AG04450 (cell line): ENCODE measurements at regions not wholly inside any gene's neighbourhood (a gene's known extent, or its start where the extent isn't known, plus 50 kb on each side); places are given as distances from the start of the nearest gene placed in this dataset.

Experiments
- CTCF ChIA-PET: fragments of 300-600, 350-600 bp; formaldehyde crosslinking; extraction: SDS; loops from one replicate; lab custom pipeline; 2022; ENCODE audit warnings: antibody characterized with exemption, inconsistent platforms; lab: Charles Lee
- POLR2A ChIA-PET: fragments of 350-600 bp; formaldehyde crosslinking; extraction: SDS; loops from one replicate; lab custom pipeline; 2021; ENCODE audit warnings: antibody characterized with exemption, inconsistent platforms; lab: Yijun Ruan, JAX
- DNase-seq: peaks from one replicate; pipeline ENCODE4 v3.0.0-alpha.2; 2011; ENCODE audit warnings: low read depth, low spot score
- H3K27ac ChIP-seq: one replicate; pipeline ENCODE4 v1.5.1; 2012; ENCODE audit warnings: low read depth, low read length, control low read depth
- H3K27me3 ChIP-seq: one replicate; pipeline ENCODE4 v1.6.0; 2012; ENCODE audit warnings: low read length; ENCODE audit not compliant: control insufficient read depth, insufficient read depth
- H3K4me3 ChIP-seq: 2 replicates; pipeline ENCODE4 v1.5.1; 2011; ENCODE audit warnings: mild to moderate bottlenecking, low read depth, low read length, control low read depth
- H3K9me3 ChIP-seq: 2 replicates; pipeline ENCODE4 v1.5.1; 2012; ENCODE audit warnings: low read length; ENCODE audit not compliant: control insufficient read depth, insufficient read depth
- TF ChIP-seq, protein P1 (sequence below): IDR thresholded peaks from 2 replicates; pipeline ENCODE4 v1.5.1; 2011; ENCODE audit warnings: low read depth, low read length, control low read depth, inconsistent platforms

- no peak overlapping the region for H3K4me3 ChIP-seq
- H3K9me3 ChIP-seq = peaks cover 2% of the 10 kb centered on the region
- TF ChIP-seq, protein P1, sequence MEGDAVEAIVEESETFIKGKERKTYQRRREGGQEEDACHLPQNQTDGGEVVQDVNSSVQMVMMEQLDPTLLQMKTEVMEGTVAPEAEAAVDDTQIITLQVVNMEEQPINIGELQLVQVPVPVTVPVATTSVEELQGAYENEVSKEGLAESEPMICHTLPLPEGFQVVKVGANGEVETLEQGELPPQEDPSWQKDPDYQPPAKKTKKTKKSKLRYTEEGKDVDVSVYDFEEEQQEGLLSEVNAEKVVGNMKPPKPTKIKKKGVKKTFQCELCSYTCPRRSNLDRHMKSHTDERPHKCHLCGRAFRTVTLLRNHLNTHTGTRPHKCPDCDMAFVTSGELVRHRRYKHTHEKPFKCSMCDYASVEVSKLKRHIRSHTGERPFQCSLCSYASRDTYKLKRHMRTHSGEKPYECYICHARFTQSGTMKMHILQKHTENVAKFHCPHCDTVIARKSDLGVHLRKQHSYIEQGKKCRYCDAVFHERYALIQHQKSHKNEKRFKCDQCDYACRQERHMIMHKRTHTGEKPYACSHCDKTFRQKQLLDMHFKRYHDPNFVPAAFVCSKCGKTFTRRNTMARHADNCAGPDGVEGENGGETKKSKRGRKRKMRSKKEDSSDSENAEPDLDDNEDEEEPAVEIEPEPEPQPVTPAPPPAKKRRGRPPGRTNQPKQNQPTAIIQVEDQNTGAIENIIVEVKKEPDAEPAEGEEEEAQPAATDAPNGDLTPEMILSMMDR = no peak
- ChIA-PET CTCF (no interaction called here), POLR2A (no interaction called here)
- H3K27me3 ChIP-seq = no peaks in the 10 kb centered on the region
- H3K27ac ChIP-seq = no peak overlapping the region
- no peak for DNase-seq
Measured at GRCh38 chr3:3586336-3586735, 212.9 kb upstream of the LRRN1 start.

DNA sequence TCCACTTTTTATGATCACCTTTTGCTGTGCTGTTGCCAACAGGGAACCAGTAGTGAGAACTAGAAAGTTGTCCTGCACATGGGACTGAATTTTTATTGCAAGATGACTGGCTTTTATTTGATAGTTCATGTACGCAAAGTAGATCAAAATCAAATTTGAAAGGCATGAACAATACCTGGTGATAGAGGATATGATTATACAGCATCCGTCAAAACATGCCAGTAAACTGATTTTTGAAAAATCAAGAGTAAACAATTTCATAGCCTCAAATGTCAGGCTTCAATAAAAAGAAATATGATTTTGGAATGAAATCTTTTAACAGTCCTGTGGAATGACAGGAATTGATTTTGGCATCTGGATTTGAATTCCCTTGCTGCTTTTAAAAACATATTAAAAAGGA is 219.6 kb upstream of the LRRN1 start:
- no peaks in the 10 kb centered on the region for H3K27me3 ChIP-seq
- ChIA-PET CTCF (no interaction called here), POLR2A (no interaction called here)
- H3K4me3 ChIP-seq = no peak overlapping the region
- no peak for DNase-seq
- peaks cover 27% of the 10 kb centered on the region for H3K9me3 ChIP-seq
- TF ChIP-seq, protein P1 = no peak
- no peak overlapping the region for H3K27ac ChIP-seq

- Histone ChIP-seq H3K27me3 (no peaks in the 10 kb centered on the region), H3K9me3 (peaks cover 25% of the 10 kb centered on the region), H3K4me3 (no peak overlapping the region), H3K27ac (no peak overlapping the region)
- no peak for DNase-seq
- ChIA-PET CTCF (no interaction called here), POLR2A (no interaction called here)
- TF ChIP-seq, protein P1 = no peak
Measured at GRCh38 chr3:3578718-3579117, 220.5 kb upstream of the LRRN1 start.

DNA sequence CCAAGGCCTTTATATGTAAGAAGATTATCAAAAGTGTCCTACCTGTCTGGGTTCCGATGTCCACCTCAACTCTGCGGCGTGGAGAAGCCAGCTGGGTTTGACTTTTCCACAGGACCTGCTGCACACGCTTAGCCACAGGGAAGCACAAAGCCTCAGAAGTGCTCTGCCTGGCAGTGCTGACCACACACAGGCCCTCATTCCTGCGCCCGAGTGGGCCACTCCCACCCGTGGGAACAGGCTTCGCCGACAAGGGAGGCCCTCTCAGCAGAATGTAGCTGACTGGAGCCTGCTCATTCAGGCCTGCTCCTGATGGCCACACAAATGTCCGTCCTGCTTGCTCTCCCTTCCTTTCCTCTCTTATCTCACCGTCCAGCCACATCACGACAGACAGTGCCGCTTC is 221.4 kb upstream of the LRRN1 start:
- TF ChIP-seq, protein P1 = no peak
- CTCF ChIA-PET = no interaction called here

GRCh38 chr3:3573341-3573740 is 225.9 kb upstream of the LRRN1 start:
- Histone ChIP-seq H3K4me3 (no peak overlapping the region), H3K9me3 (peaks cover 13% of the 10 kb centered on the region), H3K27ac (no peak overlapping the region), H3K27me3 (no peaks in the 10 kb centered on the region)
- DNase-seq = no peak
- TF ChIP-seq, protein P1 = no peak
- POLR2A ChIA-PET = no interaction called here
- CTCF ChIA-PET = no interaction called here

More for the DNA sequence above, 221.4 kb upstream of the LRRN1 start:
- POLR2A ChIA-PET = no interaction called here
- Histone ChIP-seq H3K4me3 (no peak overlapping the region), H3K27ac (no peak overlapping the region), H3K27me3 (no peaks in the 10 kb centered on the region), H3K9me3 (peaks cover 25% of the 10 kb centered on the region)
- DNase-seq = no peak
